C4-2B (cell line): ENCODE measurements at regions not wholly inside any gene's neighbourhood (a gene's known extent, or its start where the extent isn't known, plus 50 kb on each side); places are given as distances from the start of the nearest gene placed in this dataset.

Experiments used
- ZFX ChIP-seq: fragments of 450-650 bp; IDR thresholded peaks from 2 replicates; pipeline ENCODE4 v1.6.1; 2017
- TF ChIP-seq, protein P1 (sequence below): fragments of 450-650 bp; conservative IDR thresholded peaks from 2 replicates; pipeline ENCODE4 v1.5.1; 2017; ENCODE audit warnings: mild to moderate bottlenecking

DNA sequence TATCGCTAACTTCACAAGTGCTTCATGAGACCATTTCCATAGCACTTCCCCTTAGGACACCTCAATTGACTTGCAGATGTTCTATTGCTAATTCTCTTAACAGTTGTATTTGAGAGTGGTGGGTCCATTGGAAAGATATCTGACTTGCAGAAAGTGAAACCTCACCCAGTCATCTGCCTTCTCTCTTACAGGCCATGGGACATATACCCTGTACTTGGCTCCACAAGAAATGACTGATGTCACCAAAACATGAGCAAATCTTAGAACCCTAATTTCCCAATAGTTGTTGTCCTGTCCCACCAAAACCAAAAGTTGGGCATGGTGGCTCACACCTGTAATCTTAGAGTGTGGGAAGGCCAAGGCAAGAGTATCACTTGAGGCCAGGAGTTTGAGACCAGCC, 101.9 kb upstream of the MAML3 start:
- TF ChIP-seq, protein P1, sequence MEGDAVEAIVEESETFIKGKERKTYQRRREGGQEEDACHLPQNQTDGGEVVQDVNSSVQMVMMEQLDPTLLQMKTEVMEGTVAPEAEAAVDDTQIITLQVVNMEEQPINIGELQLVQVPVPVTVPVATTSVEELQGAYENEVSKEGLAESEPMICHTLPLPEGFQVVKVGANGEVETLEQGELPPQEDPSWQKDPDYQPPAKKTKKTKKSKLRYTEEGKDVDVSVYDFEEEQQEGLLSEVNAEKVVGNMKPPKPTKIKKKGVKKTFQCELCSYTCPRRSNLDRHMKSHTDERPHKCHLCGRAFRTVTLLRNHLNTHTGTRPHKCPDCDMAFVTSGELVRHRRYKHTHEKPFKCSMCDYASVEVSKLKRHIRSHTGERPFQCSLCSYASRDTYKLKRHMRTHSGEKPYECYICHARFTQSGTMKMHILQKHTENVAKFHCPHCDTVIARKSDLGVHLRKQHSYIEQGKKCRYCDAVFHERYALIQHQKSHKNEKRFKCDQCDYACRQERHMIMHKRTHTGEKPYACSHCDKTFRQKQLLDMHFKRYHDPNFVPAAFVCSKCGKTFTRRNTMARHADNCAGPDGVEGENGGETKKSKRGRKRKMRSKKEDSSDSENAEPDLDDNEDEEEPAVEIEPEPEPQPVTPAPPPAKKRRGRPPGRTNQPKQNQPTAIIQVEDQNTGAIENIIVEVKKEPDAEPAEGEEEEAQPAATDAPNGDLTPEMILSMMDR: no peak
- TF ChIP-seq ZFX: no peak
